GM06990 (cell line): ENCODE measurements at regions not wholly inside any gene's neighbourhood (a gene's known extent, or its start where the extent isn't known, plus 50 kb on each side); places are given as distances from the start of the nearest gene placed in this dataset.
"Not testable (repeated sequence)": the region's sequence is repeated elsewhere in the genome, so short reads cannot be mapped to it uniquely, and the experiment has no call there.

ENCODE experiments used
- DNase-seq: peaks from one replicate; pipeline ENCODE4 v3.0.0-alpha.2; 2011; ENCODE audit not compliant: insufficient read length; ENCODE audit errors: extremely low read depth
- H3K27me3 ChIP-seq: replicated peaks from 2 replicates; pipeline ENCODE4 v1.6.0; 2011; ENCODE audit warnings: low read length; ENCODE audit not compliant: control insufficient read depth, insufficient read depth
- H3K36me3 ChIP-seq: 2 replicates; pipeline ENCODE4 v1.5.1; 2011; ENCODE audit warnings: low read length; ENCODE audit not compliant: control insufficient read depth, insufficient read depth
- H3K4me3 ChIP-seq: replicated peaks from 2 replicates; pipeline ENCODE4 v1.5.1; 2011; ENCODE audit warnings: low read depth, mild to moderate bottlenecking, control low read depth, low read length
- CTCF ChIP-seq: IDR thresholded peaks from 2 replicates; pipeline ENCODE4 v1.5.1; 2011; ENCODE audit warnings: low read length, control low read depth, mild to moderate bottlenecking, inconsistent platforms; ENCODE audit not compliant: insufficient read depth, poor library complexity, severe bottlenecking

GRCh38 chr3:55269636-55270035 is 217.5 kb downstream of the WNT5A start:
- no peak for TF ChIP-seq CTCF
- no peak for DNase-seq
- no peaks in the 10 kb centered on the region for H3K36me3 ChIP-seq
- no peak overlapping the region for H3K4me3 ChIP-seq
- H3K27me3 ChIP-seq = peaks cover 2% of the 10 kb centered on the region; the same call in 1 of the 2 replicates

GRCh38 chr3:55269096-55269495 is 218.0 kb downstream of the WNT5A start:
- Histone ChIP-seq H3K4me3 (no peak overlapping the region), H3K27me3 (peaks cover 2% of the 10 kb centered on the region; the same call in 1 of the 2 replicates), H3K36me3 (no peaks in the 10 kb centered on the region)
- no peak for DNase-seq
- TF ChIP-seq CTCF = no peak

GRCh38 chr3:55267206-55267930 is 219.7 kb downstream of the WNT5A start:
- DNase-seq = no peak
- no peaks in the 10 kb centered on the region for H3K36me3 ChIP-seq
- peaks cover 2% of the 10 kb centered on the region; the same call in 1 of the 2 replicates for H3K27me3 ChIP-seq
- H3K4me3 ChIP-seq = no peak overlapping the region
- no peak for TF ChIP-seq CTCF

- DNase-seq = no peak
- Histone ChIP-seq H3K4me3 (no peak overlapping the region), H3K27me3 (no peaks in the 10 kb centered on the region), H3K36me3 (no peaks in the 10 kb centered on the region)
- TF ChIP-seq CTCF = no peak
Observed at GRCh38 chr3:55264919-55265318, 222.2 kb downstream of the WNT5A start.

- Histone ChIP-seq H3K27me3 (no peaks in the 10 kb centered on the region), H3K4me3 (no peak overlapping the region), H3K36me3 (no peaks in the 10 kb centered on the region)
- no peak for DNase-seq
- TF ChIP-seq CTCF = no peak
Observed at GRCh38 chr3:55252921-55253320, 234.2 kb downstream of the WNT5A start.

- not testable (repeated sequence) for H3K27me3 ChIP-seq, H3K36me3 ChIP-seq, H3K4me3 ChIP-seq, DNase-seq
Observed at GRCh38 chr3:55249156-55249555, 237.9 kb downstream of the WNT5A start.
